Right cardiac atrium (tissue), 5 donors: ENCODE measurements at regions not wholly inside any gene's neighbourhood (a gene's known extent, or its start where the extent isn't known, plus 50 kb on each side); places are given as distances from the start of the nearest gene placed in this dataset.
A peak's percentile ranks its signal among the peaks of the same experiment; 100 is the strongest.
"Not testable (repeated sequence)": the region's sequence is repeated elsewhere in the genome, so short reads cannot be mapped to it uniquely, and the experiment has no call there.

Experiments
- ATAC-seq, 2 donors: fragments of 200-7000 bp; cut with Tn5 transposase; one replicate each; pipeline versions ENCODE4 v1.8.0 to v1.9.1; 2020; ENCODE audit warnings: moderate library complexity in 2 of 2, mild to moderate bottlenecking in 1 of 2
- DNase-seq, 3 donors: peaks; one replicate each; pipeline ENCODE4 v3.0.0-alpha.2; 2020
- H3K27ac ChIP-seq: one replicate; pipeline ENCODE4 v1.5.1; 2013; ENCODE audit warnings: mild to moderate bottlenecking, low read length, control low read depth, moderate library complexity
- H3K27me3 ChIP-seq: one replicate; pipeline ENCODE4 v1.6.1; 2013; ENCODE audit not compliant: control insufficient read depth, insufficient read depth
- H3K4me1 ChIP-seq: one replicate; pipeline ENCODE4 v1.6.1; 2013; ENCODE audit warnings: low read length; ENCODE audit not compliant: control insufficient read depth, insufficient read depth
- H3K4me3 ChIP-seq: one replicate; pipeline ENCODE4 v1.5.1; 2013; ENCODE audit warnings: low read length, control low read depth
- H3K9me3 ChIP-seq: one replicate; pipeline ENCODE4 v1.6.1; 2013; ENCODE audit warnings: low read length; ENCODE audit not compliant: control insufficient read depth
- WGBS: extraction: QIAGEN DNeasy Blood & Tissue Kit; methylation state at CpG from one replicate; pipeline ENCODE4 v1.1.7; 2013; 5-methylcytosine and 5-hydroxymethylcytosine counted together
- intact Hi-C, 4 donors: fragments of 100-400 bp; cut with DNase I; formaldehyde crosslinking; loops; one replicate each; pipeline versions ENCODE4 v1.11.0 to v1.14.0; 2022 to 2023
- donor health status: healthy with polysubstance abuse.
- donor health status: DM: no; HTN: yes; CAD: no.
- donor health status: DM: no; HTN: no; CAD: no.
- donor health status: DM: no; HTN: yes; CAD: no; lungs with severe emphysema.
- donor health status: DM: yes; HTN: yes; CAD: no.

DNA sequence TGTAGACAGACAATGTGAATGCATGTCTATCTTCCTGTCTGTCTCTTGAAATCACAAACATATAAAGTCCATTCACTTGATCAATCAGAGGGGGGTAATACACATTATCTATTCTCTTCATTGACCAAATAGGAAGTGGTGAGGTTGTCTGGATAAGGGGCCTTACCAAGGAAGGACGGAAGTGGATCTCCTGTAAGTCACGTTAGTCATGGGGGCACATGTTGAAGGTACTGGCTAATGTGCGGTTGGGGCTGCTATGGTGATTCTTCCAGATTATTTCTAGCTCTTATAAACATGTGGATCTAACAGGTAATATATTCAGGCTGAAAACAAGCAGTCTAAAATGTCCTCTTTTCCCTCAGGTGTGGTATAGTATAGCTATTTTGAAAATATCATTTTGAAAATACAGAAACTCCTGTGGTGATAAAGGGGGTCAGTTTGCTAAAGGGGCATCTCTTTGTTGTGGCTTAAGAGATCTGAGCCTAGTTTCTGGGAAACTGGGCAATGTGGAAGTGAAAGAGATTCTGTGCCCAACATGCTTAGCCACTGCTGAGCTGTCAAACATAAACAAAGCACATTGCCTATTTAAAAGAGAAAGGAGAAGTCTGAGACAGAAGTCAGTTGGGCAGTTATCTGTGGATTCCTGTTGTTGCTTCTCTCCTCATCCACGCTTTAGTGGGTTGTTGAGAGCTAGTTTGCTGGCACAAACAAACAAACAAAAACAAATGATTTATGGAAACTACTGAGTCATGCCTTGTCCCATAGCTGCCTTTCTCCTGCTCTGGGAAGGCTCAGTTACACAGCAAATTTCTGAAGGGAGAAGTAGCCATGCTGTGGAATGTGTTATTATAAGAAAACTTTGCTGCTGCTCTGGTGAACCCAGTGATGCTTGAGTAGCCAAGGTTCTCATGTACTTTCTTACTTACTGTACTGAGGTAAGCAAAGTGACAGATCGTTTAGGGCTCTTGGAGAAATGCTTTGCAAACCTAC lies 166.9 kb downstream of the HLX start:
- ATAC-seq (peak; percentile 32 to 48), DNase-seq (no peak)
- intact Hi-C loops, result no loop called here
- Histone ChIP-seq H3K9me3 (no peaks in the 10 kb centered on the region), H3K27me3 (no peaks in the 10 kb centered on the region), H3K4me3 (no peak overlapping the region), H3K27ac (no peak overlapping the region), H3K4me1 (no peaks in the 10 kb centered on the region)
- 79% methylated on average over 5 of the region's 5 CpGs for WGBS

DNA sequence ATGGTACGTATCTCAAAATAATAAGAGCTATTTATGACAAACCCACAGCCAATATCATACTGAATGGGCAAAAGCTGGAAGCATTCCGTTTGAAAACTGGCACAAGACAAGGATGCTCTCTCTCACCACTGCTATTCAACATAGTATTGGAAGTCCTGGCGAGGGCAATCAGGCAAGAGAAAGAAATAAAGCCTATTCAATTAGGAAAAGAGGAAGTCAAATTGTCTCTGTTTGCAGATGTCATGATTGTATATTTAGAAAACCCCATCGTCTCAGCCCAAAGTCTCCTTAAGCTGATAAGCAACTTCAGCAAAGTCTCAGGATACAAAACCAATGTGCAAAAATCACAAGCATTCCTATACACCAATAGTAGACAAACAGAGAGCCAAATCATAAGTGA lies 172.1 kb downstream of the HLX start:
- H3K27ac ChIP-seq, H3K4me1 ChIP-seq, H3K9me3 ChIP-seq, H3K27me3 ChIP-seq, intact Hi-C loops, H3K4me3 ChIP-seq, ATAC-seq, DNase-seq: not testable (repeated sequence)
- 77% methylated on average over 4 of the region's 4 CpGs for WGBS

GRCh38 chr1:221053889-221054288 lies 174.6 kb downstream of the HLX start:
- no peaks in the 10 kb centered on the region for H3K9me3 ChIP-seq

DNA sequence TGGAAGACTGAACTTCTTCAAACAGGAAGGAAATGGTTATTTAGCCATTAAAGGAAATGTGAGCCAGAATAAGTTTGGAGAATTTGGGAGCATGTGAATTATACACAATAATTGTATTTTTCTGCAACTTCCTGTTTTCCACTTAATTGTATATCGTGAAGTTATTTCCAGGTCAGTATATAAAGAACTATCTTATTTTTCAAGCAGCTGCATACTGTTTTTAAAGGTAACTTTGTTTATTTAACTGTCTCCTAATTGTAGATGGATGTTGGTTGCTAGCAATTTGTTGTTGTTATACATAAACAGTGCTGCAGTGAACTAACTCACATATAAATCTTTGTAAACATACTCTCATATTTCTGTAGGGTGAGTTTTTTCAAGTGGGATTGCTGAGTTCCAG lies 180.3 kb downstream of the HLX start:
- intact Hi-C loops, result no loop called here
- ATAC-seq (no peak), DNase-seq (no peak)
- Histone ChIP-seq H3K4me1 (no peaks in the 10 kb centered on the region), H3K9me3 (no peaks in the 10 kb centered on the region), H3K27me3 (no peaks in the 10 kb centered on the region), H3K4me3 (no peak overlapping the region), H3K27ac (no peak overlapping the region)
- 55% methylated on average over 1 of the region's 1 CpG for WGBS

More at GRCh38 chr1:221053889-221054288, 174.6 kb downstream of the HLX start:
- H3K4me3 ChIP-seq, result no peak overlapping the region
- DNase-seq (no peak), ATAC-seq (no peak)
- H3K4me1 ChIP-seq, result no peaks in the 10 kb centered on the region
- no peak overlapping the region for H3K27ac ChIP-seq
- 50% methylated on average over 4 of the region's 4 CpGs for WGBS
- intact Hi-C loops, result no loop called here
- no peaks in the 10 kb centered on the region for H3K27me3 ChIP-seq

GRCh38 chr1:221063651-221064050 lies 184.4 kb downstream of the HLX start:
- Histone ChIP-seq H3K9me3 (no peaks in the 10 kb centered on the region), H3K27me3 (no peaks in the 10 kb centered on the region), H3K4me1 (no peaks in the 10 kb centered on the region), H3K27ac (no peak overlapping the region), H3K4me3 (no peak overlapping the region)
- no peak for DNase-seq
- ATAC-seq, result no peak
- intact Hi-C loops, result no loop called here

DNA sequence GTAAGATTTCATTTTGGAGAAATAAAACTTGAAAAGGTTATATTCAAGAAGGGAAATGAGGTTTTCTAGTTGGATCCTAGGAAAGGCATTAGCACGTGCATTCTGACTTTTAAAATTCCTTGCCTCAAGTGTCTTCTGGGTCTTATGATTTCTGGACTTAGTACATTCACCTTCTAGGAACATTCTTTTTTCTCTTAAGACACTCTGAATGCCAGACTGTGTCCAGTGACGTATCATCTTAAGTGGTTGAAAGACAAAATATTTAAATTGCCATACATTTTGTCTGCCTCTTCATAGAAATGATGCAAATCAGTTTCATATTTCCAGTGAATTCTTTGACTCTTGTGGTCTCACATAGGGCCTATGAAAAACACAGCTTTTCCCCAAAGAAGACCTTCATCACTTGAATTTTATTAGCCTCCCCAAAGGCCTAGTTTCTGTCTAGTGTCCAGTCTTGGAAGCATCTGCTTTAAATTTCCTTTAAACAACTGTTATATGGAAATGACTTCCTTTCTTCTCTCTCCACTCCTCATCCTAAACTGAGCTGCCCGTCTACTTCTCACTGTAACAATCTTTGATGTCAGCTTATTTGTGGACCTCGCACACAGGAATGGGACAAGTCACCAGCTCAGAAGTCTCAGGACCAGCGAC lies 187.2 kb downstream of the HLX start:
- WGBS, result 87% methylated on average over 5 of the region's 5 CpGs
- no peaks in the 10 kb centered on the region for H3K9me3 ChIP-seq
- DNase-seq (no peak), ATAC-seq (no peak)
- H3K27ac ChIP-seq, result no peak overlapping the region
- no peaks in the 10 kb centered on the region for H3K27me3 ChIP-seq
- intact Hi-C loops, result no loop called here
- H3K4me3 ChIP-seq, result no peak overlapping the region
- no peaks in the 10 kb centered on the region for H3K4me1 ChIP-seq

GRCh38 chr1:221067721-221068120 lies 188.5 kb downstream of the HLX start:
- 56% methylated on average over 2 of the region's 2 CpGs for WGBS
- no peaks in the 10 kb centered on the region for H3K9me3 ChIP-seq

DNA sequence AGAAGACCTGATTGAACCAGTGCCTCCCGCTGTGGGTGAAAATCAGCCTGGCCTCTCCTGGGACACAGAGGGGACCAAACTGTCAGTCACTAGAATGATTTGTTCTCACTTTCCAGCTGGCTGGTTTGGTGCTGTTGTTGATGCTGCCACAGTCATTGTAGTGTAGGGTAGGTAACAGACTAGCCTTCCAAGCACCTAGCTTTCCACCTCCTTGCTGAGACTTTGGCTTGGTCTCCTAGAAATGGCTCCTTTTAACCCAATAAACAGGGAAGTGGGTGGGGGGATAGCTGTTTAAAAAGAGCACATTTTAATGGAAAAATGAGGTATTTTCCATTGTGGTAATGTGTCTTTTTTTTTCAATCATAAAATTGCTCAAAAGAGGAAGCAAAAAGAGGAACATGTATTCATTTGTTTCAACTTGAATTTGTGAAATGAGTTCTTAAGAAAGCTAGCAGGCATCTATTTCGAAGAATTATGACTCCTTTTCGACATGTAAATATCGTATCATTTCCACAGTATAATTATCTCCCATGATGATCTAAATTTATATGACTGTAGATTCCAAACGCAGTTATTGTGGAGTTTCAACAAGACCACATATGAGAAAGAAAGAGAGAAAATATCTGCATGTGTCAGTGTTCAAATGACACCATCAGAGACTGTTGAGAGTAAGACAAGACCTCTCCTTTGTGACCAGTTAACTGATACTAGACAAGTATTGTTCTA lies 190.1 kb downstream of the HLX start:
- no peak for DNase-seq
- ATAC-seq, result no peak
- H3K9me3 ChIP-seq, result peaks cover 2% of the 10 kb centered on the region
- H3K27me3 ChIP-seq, result no peaks in the 10 kb centered on the region
- WGBS, result 75% methylated on average over 5 of the region's 5 CpGs
- no peak overlapping the region for H3K27ac ChIP-seq
- intact Hi-C loops, result no loop called here
- no peak overlapping the region for H3K4me3 ChIP-seq
- peaks cover 2% of the 10 kb centered on the region for H3K4me1 ChIP-seq

More at GRCh38 chr1:221067721-221068120, 188.5 kb downstream of the HLX start:
- intact Hi-C loops, result no loop called here
- H3K4me3 ChIP-seq, result no peak overlapping the region
- no peak overlapping the region for H3K27ac ChIP-seq
- DNase-seq (no peak), ATAC-seq (no peak)
- H3K27me3 ChIP-seq, result no peaks in the 10 kb centered on the region
- no peaks in the 10 kb centered on the region for H3K4me1 ChIP-seq

- ATAC-seq, result no peak
- peaks cover 2% of the 10 kb centered on the region for H3K4me1 ChIP-seq
- no peak for DNase-seq
- no peaks in the 10 kb centered on the region for H3K27me3 ChIP-seq
- H3K9me3 ChIP-seq, result peaks cover 2% of the 10 kb centered on the region
- no peak overlapping the region for H3K4me3 ChIP-seq
- WGBS, result 91% methylated on average over 2 of the region's 2 CpGs
- intact Hi-C loops, result loop anchor here in 1 of 4 donors (10.0 kb wide), 1 partner anchor 55 kb away; no protein-coding TSS in a partner anchor
- no peak overlapping the region for H3K27ac ChIP-seq
Measured at GRCh38 chr1:221069986-221070385, 190.7 kb downstream of the HLX start.

- no peak for DNase-seq
- Histone ChIP-seq H3K9me3 (peaks cover 2% of the 10 kb centered on the region), H3K4me1 (peaks cover 5% of the 10 kb centered on the region), H3K4me3 (no peak overlapping the region), H3K27ac (no peak overlapping the region), H3K27me3 (no peaks in the 10 kb centered on the region)
- 43% methylated on average over 1 of the region's 1 CpG for WGBS
- no peak for ATAC-seq
- intact Hi-C loops, result loop anchor here in 1 of 4 donors (10.0 kb wide), 1 partner anchor 57 kb away; no protein-coding TSS in a partner anchor
Measured at GRCh38 chr1:221071777-221072176, 192.5 kb downstream of the HLX start.

DNA sequence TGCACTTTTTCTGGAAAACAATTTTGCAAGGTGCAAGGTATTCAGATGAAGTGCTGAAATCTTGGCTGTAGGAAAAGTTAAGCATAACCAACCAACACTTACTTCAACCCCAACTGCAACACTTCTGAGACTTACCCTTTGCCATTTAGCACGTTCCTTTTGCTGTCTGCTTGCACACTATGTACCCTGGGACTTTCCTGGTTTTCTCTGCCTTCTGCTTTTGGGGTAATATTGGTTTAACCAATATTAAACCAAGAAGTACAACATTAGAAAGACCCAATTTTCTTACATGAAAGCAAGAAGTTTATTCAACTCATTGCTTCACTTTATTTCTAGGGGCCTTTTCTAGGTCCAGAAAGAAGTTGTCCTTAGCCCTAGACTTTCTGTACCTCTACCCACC lies 193.0 kb downstream of the HLX start:
- H3K4me3 ChIP-seq, result no peak overlapping the region
- intact Hi-C loops, result loop anchor here in 1 of 4 donors (10.0 kb wide), 1 partner anchor 57 kb away; no protein-coding TSS in a partner anchor
- ATAC-seq (no peak), DNase-seq (no peak)
- 48% methylated on average over 1 of the region's 1 CpG for WGBS
- no peak overlapping the region for H3K27ac ChIP-seq
- no peaks in the 10 kb centered on the region for H3K27me3 ChIP-seq
- peaks cover 2% of the 10 kb centered on the region for H3K9me3 ChIP-seq
- H3K4me1 ChIP-seq, result peaks cover 5% of the 10 kb centered on the region
